Neural progenitor cell (in vitro differentiated cells): ENCODE measurements at regions not wholly inside any gene's neighbourhood (a gene's known extent, or its start where the extent isn't known, plus 50 kb on each side); places are given as distances from the start of the nearest gene placed in this dataset.

Experiments
- DNase-seq: peaks from one replicate; pipeline ENCODE4 v3.0.0-alpha.2; 2016; ENCODE audit warnings: low spot score
- H2AFZ ChIP-seq: fragments of 200-600 bp; sonication (generic); replicated peaks from 2 replicates; pipeline ENCODE4 v1.6.1; 2016; ENCODE audit warnings: antibody characterized with exemption
- H3F3A ChIP-seq: fragments of 200-600 bp; sonication (generic); 2 replicates; pipeline ENCODE4 v1.6.1; 2016; ENCODE audit warnings: antibody characterized with exemption, low read depth
- H3K27ac ChIP-seq: fragments of 200-600 bp; sonication (generic); 2 replicates; pipeline ENCODE4 v1.5.1; 2016; ENCODE audit warnings: mild to moderate bottlenecking
- H3K27me3 ChIP-seq: fragments of 200-600 bp; sonication (generic); 2 replicates; pipeline ENCODE4 v1.6.1; 2016; ENCODE audit warnings: mild to moderate bottlenecking, moderate library complexity
- H3K36me3 ChIP-seq: fragments of 200-600 bp; sonication (generic); 2 replicates; pipeline ENCODE4 v1.5.1; 2016
- H3K4me1 ChIP-seq: fragments of 200-600 bp; sonication (generic); 2 replicates; pipeline ENCODE4 v1.6.1; 2016; ENCODE audit warnings: mixed run types
- H3K4me2 ChIP-seq: fragments of 200-600 bp; sonication (generic); 2 replicates; pipeline ENCODE4 v1.6.1; 2016
- H3K4me3 ChIP-seq: fragments of 200-600 bp; sonication (generic); 2 replicates; pipeline ENCODE4 v1.5.1; 2016
- H3K79me2 ChIP-seq: fragments of 200-600 bp; sonication (generic); 2 replicates; pipeline ENCODE4 v1.6.1; 2016; ENCODE audit warnings: low read depth
- H3K9ac ChIP-seq: fragments of 200-600 bp; sonication (generic); 2 replicates; pipeline ENCODE4 v1.6.1; 2016
- H3K9me3 ChIP-seq: fragments of 200-600 bp; sonication (generic); 2 replicates; pipeline ENCODE4 v1.5.1; 2016; ENCODE audit warnings: low read depth
- H4K20me1 ChIP-seq: fragments of 200-600 bp; sonication (generic); 2 replicates; pipeline ENCODE4 v1.6.1; 2016; ENCODE audit warnings: low read depth
- H3K27ac Mint-ChIP-seq: 3 replicates; pipeline ENCODE4 v1.8.0; 2021; ENCODE audit warnings: mixed read lengths
- H3K27me3 Mint-ChIP-seq: 2 replicates; pipeline ENCODE4 v1.8.0; 2022; ENCODE audit warnings: low read depth, mild to moderate bottlenecking, inconsistent platforms, moderate library complexity, mixed read lengths; ENCODE audit not compliant: insufficient read depth
- H3K36me3 Mint-ChIP-seq: 3 replicates; pipeline ENCODE4 v1.8.0; 2021; ENCODE audit warnings: mixed read lengths
- H3K4me1 Mint-ChIP-seq: 3 replicates; pipeline ENCODE4 v1.8.0; 2021; ENCODE audit warnings: mixed read lengths
- H3K4me3 Mint-ChIP-seq: 3 replicates; pipeline ENCODE4 v1.8.0; 2021; ENCODE audit warnings: mild to moderate bottlenecking, moderate library complexity, mixed read lengths
- H3K9me3 Mint-ChIP-seq: 3 replicates; pipeline ENCODE4 v1.8.0; 2020; ENCODE audit warnings: mixed read lengths
- CTCF ChIP-seq: fragments of 200-600 bp; sonication (generic); IDR thresholded peaks from 2 replicates; pipeline ENCODE4 v1.5.1; 2017; ENCODE audit warnings: antibody characterized with exemption, mild to moderate bottlenecking
- EZH2 ChIP-seq: fragments of 200-600 bp; sonication (generic); IDR thresholded peaks from 2 replicates; pipeline ENCODE4 v1.6.1; 2017; ENCODE audit warnings: antibody characterized with exemption, mild to moderate bottlenecking, moderate library complexity
- EZH2phosphoT487 ChIP-seq: fragments of 200-600 bp; sonication (generic); IDR thresholded peaks from 2 replicates; pipeline ENCODE4 v1.6.1; 2017; ENCODE audit warnings: antibody characterized with exemption

- TF ChIP-seq EZH2phosphoT487 (no peak), CTCF (no peak), EZH2 (no peak)
- Histone ChIP-seq H3K4me1 (no peaks in the 10 kb centered on the region), H3K79me2 (no peaks in the 10 kb centered on the region), H3F3A (no peaks in the 10 kb centered on the region), H3K27me3 (no peaks in the 10 kb centered on the region), H3K36me3 (no peaks in the 10 kb centered on the region), H2AFZ (no peak overlapping the region), H3K9ac (no peak overlapping the region), H3K27ac (no peak overlapping the region), H3K9me3 (no peaks in the 10 kb centered on the region), H3K4me2 (no peak overlapping the region), H4K20me1 (no peaks in the 10 kb centered on the region), H3K4me3 (no peak overlapping the region)
- H3K27ac Mint-ChIP-seq: no peak overlapping the region
- H3K9me3 Mint-ChIP-seq: peaks cover 11% of the 10 kb centered on the region
- DNase-seq: no peak
- H3K36me3 Mint-ChIP-seq: no peaks in the 10 kb centered on the region
- H3K27me3 Mint-ChIP-seq: peaks cover 7% of the 10 kb centered on the region
- no peaks in the 10 kb centered on the region for H3K4me1 Mint-ChIP-seq
- H3K4me3 Mint-ChIP-seq: no peak overlapping the region
Measured at GRCh38 chr3:13935494-13936094, 55.7 kb upstream of the WNT7A start.

GRCh38 chr3:13934813-13935212, 54.9 kb upstream of the WNT7A start:
- peaks cover 11% of the 10 kb centered on the region for H3K9me3 Mint-ChIP-seq
- no peaks in the 10 kb centered on the region for H3K36me3 Mint-ChIP-seq

GRCh38 chr3:13934315-13934714, 54.4 kb upstream of the WNT7A start:
- no peaks in the 10 kb centered on the region for H3F3A ChIP-seq
- Mint-ChIP-seq H3K4me3 (no peak overlapping the region), H3K9me3 (peaks cover 11% of the 10 kb centered on the region), H3K27ac (peak overlapping the region; percentile 46), H3K36me3 (no peaks in the 10 kb centered on the region), H3K27me3 (peaks cover 9% of the 10 kb centered on the region), H3K4me1 (no peaks in the 10 kb centered on the region)
- TF ChIP-seq EZH2: no peak
- no peaks in the 10 kb centered on the region for H4K20me1 ChIP-seq
- no peaks in the 10 kb centered on the region for H3K27me3 ChIP-seq
- no peak overlapping the region for H3K27ac ChIP-seq
- no peaks in the 10 kb centered on the region for H3K9me3 ChIP-seq
- no peaks in the 10 kb centered on the region for H3K4me1 ChIP-seq
- no peak for DNase-seq
- no peak overlapping the region for H3K4me3 ChIP-seq
- no peaks in the 10 kb centered on the region for H3K36me3 ChIP-seq
- H2AFZ ChIP-seq: no peak overlapping the region
- H3K4me2 ChIP-seq: no peak overlapping the region
- H3K9ac ChIP-seq: no peak overlapping the region
- no peaks in the 10 kb centered on the region for H3K79me2 ChIP-seq

More at GRCh38 chr3:13934813-13935212, 54.9 kb upstream of the WNT7A start:
- H3K4me3 Mint-ChIP-seq: no peak overlapping the region
- Histone ChIP-seq H3K36me3 (no peaks in the 10 kb centered on the region), H2AFZ (no peak overlapping the region), H3F3A (no peaks in the 10 kb centered on the region), H4K20me1 (no peaks in the 10 kb centered on the region), H3K79me2 (no peaks in the 10 kb centered on the region), H3K9ac (no peak overlapping the region), H3K9me3 (no peaks in the 10 kb centered on the region), H3K27me3 (no peaks in the 10 kb centered on the region), H3K4me3 (no peak overlapping the region), H3K4me1 (no peaks in the 10 kb centered on the region), H3K27ac (no peak overlapping the region), H3K4me2 (no peak overlapping the region)
- TF ChIP-seq EZH2phosphoT487 (no peak), CTCF (no peak), EZH2 (no peak)
- peak overlapping the region; percentile 46 for H3K27ac Mint-ChIP-seq
- peaks cover 7% of the 10 kb centered on the region for H3K27me3 Mint-ChIP-seq
- no peaks in the 10 kb centered on the region for H3K4me1 Mint-ChIP-seq
- no peak for DNase-seq

- TF ChIP-seq EZH2phosphoT487: no peak
- no peak for TF ChIP-seq CTCF
- TF ChIP-seq EZH2: no peak
- no peak overlapping the region for H3K4me3 Mint-ChIP-seq
- Histone ChIP-seq H3K27ac (no peak overlapping the region), H3K4me3 (no peak overlapping the region), H3F3A (no peaks in the 10 kb centered on the region), H2AFZ (no peak overlapping the region), H3K79me2 (no peaks in the 10 kb centered on the region), H4K20me1 (no peaks in the 10 kb centered on the region), H3K9me3 (no peaks in the 10 kb centered on the region), H3K36me3 (no peaks in the 10 kb centered on the region), H3K9ac (no peak overlapping the region), H3K27me3 (no peaks in the 10 kb centered on the region), H3K4me1 (no peaks in the 10 kb centered on the region), H3K4me2 (no peak overlapping the region)
- no peak for DNase-seq
- H3K9me3 Mint-ChIP-seq: peaks cover 14% of the 10 kb centered on the region
- H3K27ac Mint-ChIP-seq: no peak overlapping the region
- H3K4me1 Mint-ChIP-seq: no peaks in the 10 kb centered on the region
- no peaks in the 10 kb centered on the region for H3K36me3 Mint-ChIP-seq
- H3K27me3 Mint-ChIP-seq: peaks cover 10% of the 10 kb centered on the region
Measured at GRCh38 chr3:13932578-13933295, 52.9 kb upstream of the WNT7A start.
